ENCODE measurements at regions not wholly inside any gene's neighbourhood (a gene's known extent, or its start where the extent isn't known, plus 50 kb on each side); places are given as distances from the start of the nearest gene placed in this dataset.

DNA sequence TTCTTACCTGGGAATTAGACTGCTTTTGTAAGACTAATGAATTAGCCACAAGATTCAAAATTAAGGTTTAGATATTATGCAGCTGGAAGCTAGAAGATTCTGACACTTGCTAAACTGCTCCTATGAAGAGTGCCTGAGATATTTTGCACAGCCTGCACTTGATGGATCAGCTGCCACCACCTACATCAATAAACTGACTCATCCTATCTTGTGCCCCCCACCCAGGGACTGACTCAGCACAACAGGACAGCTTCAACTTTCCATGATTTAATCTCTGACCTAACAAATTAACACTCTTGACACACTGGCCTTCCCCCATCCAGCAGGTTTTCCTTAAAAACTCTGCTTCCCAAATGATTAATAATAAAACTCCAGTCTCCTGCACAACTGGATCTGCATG is 1072.3 kb downstream of the CDY2B start:
- ATAC-seq = no peak
- DNase-seq = no peak

More for the DNA sequence above, 1072.3 kb downstream of the CDY2B start:
- no peaks in the 10 kb centered on the region for H3K36me3 ChIP-seq
- no peak overlapping the region for H3K4me3 ChIP-seq
- intact Hi-C loops (cut with DNase I) = no loop called here
- no peak overlapping the region for H3K27ac ChIP-seq
- H3K9me3 ChIP-seq = no peaks in the 10 kb centered on the region
- TF ChIP-seq POLR2A (IDR thresholded peaks at IDR 0.05) = no peak
- TF ChIP-seq, protein P1, sequence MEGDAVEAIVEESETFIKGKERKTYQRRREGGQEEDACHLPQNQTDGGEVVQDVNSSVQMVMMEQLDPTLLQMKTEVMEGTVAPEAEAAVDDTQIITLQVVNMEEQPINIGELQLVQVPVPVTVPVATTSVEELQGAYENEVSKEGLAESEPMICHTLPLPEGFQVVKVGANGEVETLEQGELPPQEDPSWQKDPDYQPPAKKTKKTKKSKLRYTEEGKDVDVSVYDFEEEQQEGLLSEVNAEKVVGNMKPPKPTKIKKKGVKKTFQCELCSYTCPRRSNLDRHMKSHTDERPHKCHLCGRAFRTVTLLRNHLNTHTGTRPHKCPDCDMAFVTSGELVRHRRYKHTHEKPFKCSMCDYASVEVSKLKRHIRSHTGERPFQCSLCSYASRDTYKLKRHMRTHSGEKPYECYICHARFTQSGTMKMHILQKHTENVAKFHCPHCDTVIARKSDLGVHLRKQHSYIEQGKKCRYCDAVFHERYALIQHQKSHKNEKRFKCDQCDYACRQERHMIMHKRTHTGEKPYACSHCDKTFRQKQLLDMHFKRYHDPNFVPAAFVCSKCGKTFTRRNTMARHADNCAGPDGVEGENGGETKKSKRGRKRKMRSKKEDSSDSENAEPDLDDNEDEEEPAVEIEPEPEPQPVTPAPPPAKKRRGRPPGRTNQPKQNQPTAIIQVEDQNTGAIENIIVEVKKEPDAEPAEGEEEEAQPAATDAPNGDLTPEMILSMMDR (IDR thresholded peaks at IDR 0.05) = no peak
- no peaks in the 10 kb centered on the region for H3K27me3 ChIP-seq
- no peaks in the 10 kb centered on the region for H3K4me1 ChIP-seq
